GM12878 (cell line): ENCODE measurements at regions not wholly inside any gene's neighbourhood (a gene's known extent, or its start where the extent isn't known, plus 50 kb on each side); places are given as distances from the start of the nearest gene placed in this dataset.

Experiments used
- ATAC-seq: fragments of 200-7000 bp; cut with Tn5 transposase; 3 replicates; pipeline ENCODE4 v1.9.1; 2020; ENCODE audit warnings: mild to moderate bottlenecking, moderate library complexity
- BruUV-seq: library from RNA; stranded (reverse); fragments of 400-500 nt; replicated peaks from 2 replicates; lab custom pipeline; 2021; lab: Mats Ljungman, UMichigan
- CTCF ChIA-PET: fragments of 300-600 bp; sonication (Branson Sonifier 250); formaldehyde crosslinking; extraction: SDS; loops from one replicate; lab custom pipeline; 2021; ENCODE audit warnings: inconsistent platforms; lab: Yijun Ruan, JAX
- POLR2A ChIA-PET: fragments of 350-600 bp; formaldehyde crosslinking; extraction: SDS; loops from one replicate; lab custom pipeline; 2021; ENCODE audit warnings: inconsistent platforms; lab: Charles Lee
- RAD21 ChIA-PET: fragments of 300-600 bp; sonication (Branson Sonifier 250); formaldehyde crosslinking; loops from one replicate; lab custom pipeline; 2023; ENCODE audit warnings: antibody characterized with exemption; ENCODE audit not compliant: unreplicated experiment; lab: Charles Lee
- SMC1A ChIA-PET: fragments of 300-600 bp; sonication (Branson Sonifier 250); formaldehyde crosslinking; loops from one replicate; lab custom pipeline; 2023; ENCODE audit not compliant: unreplicated experiment, uncharacterized antibody; lab: Charles Lee
- DNase-seq: peaks from one replicate; pipeline ENCODE4 v3.0.0-alpha.2; 2011; ENCODE audit warnings: low read depth, low spot score
- FAIRE-seq: peaks from 3 replicates; lab custom pipeline; 2011; peaks lifted over from hg19 to GRCh38; lab: Jason Lieb, UNC
- H2AFZ ChIP-seq: 2 replicates; pipeline ENCODE4 v1.6.0; 2011; ENCODE audit warnings: low read depth, low read length, control low read depth; ENCODE audit not compliant: control insufficient read depth
- H3K27ac ChIP-seq: 2 replicates; pipeline ENCODE4 v1.5.1; 2011; ENCODE audit warnings: control low read depth; ENCODE audit not compliant: control insufficient read depth, insufficient read depth
- H3K27me3 ChIP-seq, 2 experiments: replicated peaks in 1 of 2; 2 replicates each; pipeline versions ENCODE4 v1.6.0 to v1.6.1; 2011; ENCODE audit warnings: low read length in 1 of 2; ENCODE audit not compliant: control insufficient read depth in 2 of 2, insufficient read depth in 2 of 2
- H3K36me3 ChIP-seq, 2 experiments: 2 replicates each; pipeline ENCODE4 v1.5.1; 2011; ENCODE audit warnings: low read length in 1 of 2; ENCODE audit not compliant: control insufficient read depth in 2 of 2, insufficient read depth in 2 of 2
- H3K4me1 ChIP-seq: 2 replicates; pipeline ENCODE4 v1.6.1; 2011; ENCODE audit warnings: mild to moderate bottlenecking, low read length, moderate library complexity, mixed read lengths; ENCODE audit not compliant: control insufficient read depth, insufficient read depth
- H3K4me2 ChIP-seq: 2 replicates; pipeline ENCODE4 v1.6.0; 2011; ENCODE audit warnings: control low read depth; ENCODE audit not compliant: control insufficient read depth, insufficient read depth
- H3K4me3 ChIP-seq: fragments of 200-600 bp; sonication (generic); 2 replicates; pipeline ENCODE4 v1.5.1; 2016
- H3K79me2 ChIP-seq: 2 replicates; pipeline ENCODE4 v1.6.0; 2011; ENCODE audit warnings: low read length; ENCODE audit not compliant: control insufficient read depth, insufficient read depth
- H3K9ac ChIP-seq: 2 replicates; pipeline ENCODE4 v1.8.0; 2011; ENCODE audit warnings: low read length, control low read depth, mixed read lengths; ENCODE audit not compliant: control insufficient read depth, insufficient read depth
- H3K9me3 ChIP-seq: replicated peaks from 3 replicates; pipeline ENCODE4 v1.5.1; 2011; ENCODE audit warnings: mild to moderate bottlenecking, low read length; ENCODE audit not compliant: control insufficient read depth, insufficient read depth
- H4K20me1 ChIP-seq: 2 replicates; pipeline ENCODE4 v1.6.0; 2011; ENCODE audit not compliant: control insufficient read depth, insufficient read depth
- BACH1 ChIP-seq: fragments of 450-650 bp; IDR thresholded peaks from 2 replicates; pipeline ENCODE4 v1.6.1; 2017; ENCODE audit warnings: mild to moderate bottlenecking, borderline replicate concordance
- CHD1 ChIP-seq: IDR thresholded peaks from 2 replicates; pipeline ENCODE4 v1.6.1; 2012; ENCODE audit warnings: low read depth, low read length, improper control_type of control experiment
- IKZF2 ChIP-seq, 2 experiments: fragments of 450-650 bp; IDR thresholded peaks; 2 replicates each; pipeline ENCODE4 v1.6.1; 2017; ENCODE audit warnings: mild to moderate bottlenecking in 2 of 2, moderate library complexity in 2 of 2
- IRF4 ChIP-seq: IDR thresholded peaks from 2 replicates; pipeline ENCODE4 v1.6.1; 2011; ENCODE audit warnings: low read depth, low read length
- JUNB ChIP-seq: IDR thresholded peaks from 2 replicates; pipeline ENCODE4 v1.6.1; 2016; ENCODE audit warnings: antibody characterized with exemption, mild to moderate bottlenecking
- LARP7 ChIP-seq: fragments of 450-650 bp; IDR thresholded peaks from 2 replicates; pipeline ENCODE4 v1.6.1; 2017; ENCODE audit warnings: mild to moderate bottlenecking
- MEF2B ChIP-seq: fragments of 450-650 bp; IDR thresholded peaks from 2 replicates; pipeline ENCODE4 v1.6.1; 2018; ENCODE audit warnings: mild to moderate bottlenecking, moderate library complexity; ENCODE audit not compliant: partially characterized antibody, poor library complexity, severe bottlenecking
- PBX3 ChIP-seq: IDR thresholded peaks from 2 replicates; pipeline ENCODE4 v1.6.1; 2011; ENCODE audit warnings: mild to moderate bottlenecking, low read depth, low read length, moderate library complexity; ENCODE audit not compliant: insufficient replicate concordance
- PKNOX1 ChIP-seq: fragments of 450-650 bp; IDR thresholded peaks from 2 replicates; pipeline ENCODE4 v1.6.1; 2016; ENCODE audit warnings: mild to moderate bottlenecking
- SMAD1 ChIP-seq: fragments of 450-650 bp; IDR thresholded peaks from 2 replicates; pipeline ENCODE4 v1.6.1; 2018; ENCODE audit warnings: mild to moderate bottlenecking, low read depth; ENCODE audit not compliant: partially characterized antibody
- SPI1 ChIP-seq: IDR thresholded peaks from 2 replicates; pipeline ENCODE4 v1.6.1; 2011; ENCODE audit warnings: low read depth, mild to moderate bottlenecking, low read length, moderate library complexity, borderline replicate concordance; ENCODE audit not compliant: insufficient read depth
- SRF ChIP-seq, 2 experiments: IDR thresholded peaks; 2 replicates each; pipeline ENCODE4 v1.6.1; 2011; ENCODE audit warnings: low read depth in 2 of 2, low read length in 2 of 2, mild to moderate bottlenecking in 1 of 2, moderate library complexity in 1 of 2
- WRNIP1 ChIP-seq: IDR thresholded peaks from 2 replicates; pipeline ENCODE4 v1.6.1; 2011; ENCODE audit warnings: low read depth, low read length, improper control_type of control experiment, borderline replicate concordance
- ZBED1 ChIP-seq: IDR thresholded peaks from 2 replicates; pipeline ENCODE4 v1.6.1; 2016; ENCODE audit warnings: borderline replicate concordance
- ZSCAN29 ChIP-seq: fragments of 450-650 bp; IDR thresholded peaks from 2 replicates; pipeline ENCODE4 v1.6.1; 2017; ENCODE audit warnings: mild to moderate bottlenecking, moderate library complexity
- WGBS: methylation state at CpG from one replicate; pipeline ENCODE4 v1.1.6; 2016; ENCODE audit warnings: low lambda C conversion rate; ENCODE audit not compliant: insufficient replicate concordance, insufficient coverage; ENCODE audit errors: missing lambda C conversion rate; 5-methylcytosine and 5-hydroxymethylcytosine counted together
- in situ Hi-C: fragments of 300-500 bp; cut with MboI; formaldehyde crosslinking; loops from 9 replicates; pipeline ENCODE4 v1.14.3; 2018; ENCODE audit warnings: mixed read lengths
- intact Hi-C: fragments of 100-400 bp; cut with micrococcal nuclease; formaldehyde crosslinking; loops from one replicate; pipeline ENCODE4 v1.14.2; 2022; ENCODE audit not compliant: unreplicated experiment
- TF ChIP-seq, protein P1 (sequence below): fragments of 450-650 bp; IDR thresholded peaks from 2 replicates; pipeline ENCODE4 v1.6.1; 2017; ENCODE audit warnings: antibody characterized with exemption, mild to moderate bottlenecking, moderate library complexity

- in situ Hi-C loops (no loop called here), intact Hi-C loops (no loop called here)
- DNase-seq, result no peak
- no TSS peak for BruUV-seq
- no peaks in the 10 kb centered on the region for H3K9me3 ChIP-seq
- H4K20me1 ChIP-seq, result no peaks in the 10 kb centered on the region
- no peak for FAIRE-seq
- no peak overlapping the region for H2AFZ ChIP-seq
- H3K27me3 ChIP-seq, result no peaks in the 10 kb centered on the region
- ChIA-PET SMC1A (no interaction called here), POLR2A (interaction anchor here (1.3 kb wide), 1 partner anchor 13 kb away, joined by 5 read pairs; no protein-coding TSS in a partner anchor), RAD21 (interaction anchor here (1.2 to 1.7 kb wide), 2 partner anchors 28 to 126 kb away, joined by 4 to 8 read pairs; no protein-coding TSS in a partner anchor), CTCF (interaction anchor here (0.7 to 3.2 kb wide), 5 partner anchors 29 to 291 kb away, joined by 3 to 10 read pairs (median 3); no protein-coding TSS in a partner anchor)
- no peaks in the 10 kb centered on the region for H3K36me3 ChIP-seq
- H3K79me2 ChIP-seq, result no peaks in the 10 kb centered on the region
- no peak for ATAC-seq
- no peak overlapping the region for H3K4me2 ChIP-seq
- H3K9ac ChIP-seq, result no peak overlapping the region
- TF ChIP-seq WRNIP1 (no peak), SMAD1 (no peak), SPI1 (no peak), PBX3 (no peak), JUNB (no peak), IKZF2 (IDR thresholded peaks at IDR 0.05) (no peak), CHD1 (no peak), PKNOX1 (no peak), ZBED1 (no peak), SRF (IDR thresholded peaks at IDR 0.05; ENCODE audit: low read depth in 2 of 2, low read length in 2 of 2) (no peak), BACH1 (no peak), LARP7 (no peak), MEF2B (no peak), ZSCAN29 (no peak), IRF4 (no peak)
- TF ChIP-seq, protein P1, sequence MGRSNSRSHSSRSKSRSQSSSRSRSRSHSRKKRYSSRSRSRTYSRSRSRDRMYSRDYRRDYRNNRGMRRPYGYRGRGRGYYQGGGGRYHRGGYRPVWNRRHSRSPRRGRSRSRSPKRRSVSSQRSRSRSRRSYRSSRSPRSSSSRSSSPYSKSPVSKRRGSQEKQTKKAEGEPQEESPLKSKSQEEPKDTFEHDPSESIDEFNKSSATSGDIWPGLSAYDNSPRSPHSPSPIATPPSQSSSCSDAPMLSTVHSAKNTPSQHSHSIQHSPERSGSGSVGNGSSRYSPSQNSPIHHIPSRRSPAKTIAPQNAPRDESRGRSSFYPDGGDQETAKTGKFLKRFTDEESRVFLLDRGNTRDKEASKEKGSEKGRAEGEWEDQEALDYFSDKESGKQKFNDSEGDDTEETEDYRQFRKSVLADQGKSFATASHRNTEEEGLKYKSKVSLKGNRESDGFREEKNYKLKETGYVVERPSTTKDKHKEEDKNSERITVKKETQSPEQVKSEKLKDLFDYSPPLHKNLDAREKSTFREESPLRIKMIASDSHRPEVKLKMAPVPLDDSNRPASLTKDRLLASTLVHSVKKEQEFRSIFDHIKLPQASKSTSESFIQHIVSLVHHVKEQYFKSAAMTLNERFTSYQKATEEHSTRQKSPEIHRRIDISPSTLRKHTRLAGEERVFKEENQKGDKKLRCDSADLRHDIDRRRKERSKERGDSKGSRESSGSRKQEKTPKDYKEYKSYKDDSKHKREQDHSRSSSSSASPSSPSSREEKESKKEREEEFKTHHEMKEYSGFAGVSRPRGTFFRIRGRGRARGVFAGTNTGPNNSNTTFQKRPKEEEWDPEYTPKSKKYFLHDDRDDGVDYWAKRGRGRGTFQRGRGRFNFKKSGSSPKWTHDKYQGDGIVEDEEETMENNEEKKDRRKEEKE, result no peak
- 74% methylated on average over 17 of the region's 20 CpGs for WGBS
- H3K27ac ChIP-seq, result no peak overlapping the region
- H3K4me3 ChIP-seq, result no peak overlapping the region
- H3K4me1 ChIP-seq, result no peaks in the 10 kb centered on the region; the same call in 1 of the 2 replicates
These were observed 79.2 kb upstream of the INSIG1 start for GRCh38 chr7:155218276-155219153.
